ENCODE measurements at regions not wholly inside any gene's neighbourhood (a gene's known extent, or its start where the extent isn't known, plus 50 kb on each side); places are given as distances from the start of the nearest gene placed in this dataset.
A peak's percentile ranks its signal among the peaks of the same experiment; 100 is the strongest.

DNA sequence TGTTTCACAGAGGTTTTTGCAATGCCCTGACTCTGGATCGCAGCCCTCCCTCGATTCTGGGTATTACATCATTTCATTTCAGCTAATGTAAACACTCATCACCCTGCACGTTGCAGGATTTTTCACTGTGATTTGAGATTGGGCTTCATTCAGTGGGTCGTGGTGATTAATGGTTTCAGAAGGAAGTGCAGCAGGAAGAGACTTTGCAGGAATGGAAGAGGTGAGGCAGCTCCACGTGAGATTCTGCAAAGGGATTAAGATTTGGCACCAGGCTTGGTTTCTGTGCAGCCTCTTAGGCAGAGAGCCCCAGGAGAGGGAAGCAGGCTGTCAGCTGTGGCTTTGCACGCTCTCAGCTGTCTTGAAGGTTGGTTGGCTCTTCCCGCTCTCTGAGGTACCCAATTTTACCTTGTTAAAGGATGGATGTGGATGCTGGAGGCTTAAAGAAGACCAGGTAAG is 95.2 kb downstream of the PLCE1 start:
- Histone ChIP-seq H3K79me2 (replicated peaks; ENCODE audit: insufficient read depth) (no peaks in the 10 kb centered on the region), H3F3A (replicated peaks; ENCODE audit: low read depth) (no peaks in the 10 kb centered on the region), H3K4me3 (no peak overlapping the region), H3K9me2 (ENCODE audit: insufficient read depth) (no peaks in the 10 kb centered on the region), H2AFZ (peak overlapping the region; percentile 86; the same call in 1 of the 2 replicates), H3K36me3 (ENCODE audit: insufficient read depth) (no peaks in the 10 kb centered on the region), H3K4me2 (no peak overlapping the region), H3K4me1 (ENCODE audit: insufficient read depth) (peaks cover 8% of the 10 kb centered on the region), H3K27ac (ENCODE audit: low read depth) (no peak overlapping the region), H4K20me1 (replicated peaks; ENCODE audit: insufficient read depth) (no peaks in the 10 kb centered on the region), H3K27me3 (ENCODE audit: insufficient read depth) (no peaks in the 10 kb centered on the region)
- Mint-ChIP-seq H3K27me3 (ENCODE audit: insufficient read depth, low read depth, poor library complexity) (peaks cover 5% of the 10 kb centered on the region), H3K9me3 (no peaks in the 10 kb centered on the region), H3K4me1 (peaks cover 12% of the 10 kb centered on the region), H3K36me3 (ENCODE audit: low read depth) (no peaks in the 10 kb centered on the region), H3K4me3 (no peak overlapping the region), H3K27ac (no peak overlapping the region)
- no peak for TF ChIP-seq JUNB (IDR thresholded peaks at IDR 0.05; ENCODE audit: unreplicated experiment)
- TF ChIP-seq NANOG (IDR thresholded peaks at IDR 0.05; ENCODE audit: borderline replicate concordance), result no peak
- TF ChIP-seq, protein P1, sequence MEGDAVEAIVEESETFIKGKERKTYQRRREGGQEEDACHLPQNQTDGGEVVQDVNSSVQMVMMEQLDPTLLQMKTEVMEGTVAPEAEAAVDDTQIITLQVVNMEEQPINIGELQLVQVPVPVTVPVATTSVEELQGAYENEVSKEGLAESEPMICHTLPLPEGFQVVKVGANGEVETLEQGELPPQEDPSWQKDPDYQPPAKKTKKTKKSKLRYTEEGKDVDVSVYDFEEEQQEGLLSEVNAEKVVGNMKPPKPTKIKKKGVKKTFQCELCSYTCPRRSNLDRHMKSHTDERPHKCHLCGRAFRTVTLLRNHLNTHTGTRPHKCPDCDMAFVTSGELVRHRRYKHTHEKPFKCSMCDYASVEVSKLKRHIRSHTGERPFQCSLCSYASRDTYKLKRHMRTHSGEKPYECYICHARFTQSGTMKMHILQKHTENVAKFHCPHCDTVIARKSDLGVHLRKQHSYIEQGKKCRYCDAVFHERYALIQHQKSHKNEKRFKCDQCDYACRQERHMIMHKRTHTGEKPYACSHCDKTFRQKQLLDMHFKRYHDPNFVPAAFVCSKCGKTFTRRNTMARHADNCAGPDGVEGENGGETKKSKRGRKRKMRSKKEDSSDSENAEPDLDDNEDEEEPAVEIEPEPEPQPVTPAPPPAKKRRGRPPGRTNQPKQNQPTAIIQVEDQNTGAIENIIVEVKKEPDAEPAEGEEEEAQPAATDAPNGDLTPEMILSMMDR (conservative IDR thresholded peaks at IDR 0.05; ENCODE audit: low read depth in 2 of 2), result no peak
- TF ChIP-seq, protein P2, sequence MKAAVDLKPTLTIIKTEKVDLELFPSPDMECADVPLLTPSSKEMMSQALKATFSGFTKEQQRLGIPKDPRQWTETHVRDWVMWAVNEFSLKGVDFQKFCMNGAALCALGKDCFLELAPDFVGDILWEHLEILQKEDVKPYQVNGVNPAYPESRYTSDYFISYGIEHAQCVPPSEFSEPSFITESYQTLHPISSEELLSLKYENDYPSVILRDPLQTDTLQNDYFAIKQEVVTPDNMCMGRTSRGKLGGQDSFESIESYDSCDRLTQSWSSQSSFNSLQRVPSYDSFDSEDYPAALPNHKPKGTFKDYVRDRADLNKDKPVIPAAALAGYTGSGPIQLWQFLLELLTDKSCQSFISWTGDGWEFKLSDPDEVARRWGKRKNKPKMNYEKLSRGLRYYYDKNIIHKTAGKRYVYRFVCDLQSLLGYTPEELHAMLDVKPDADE (IDR thresholded peaks at IDR 0.05), result no peak
- TF ChIP-seq STAT1 (IDR thresholded peaks at IDR 0.05; ENCODE audit: unreplicated experiment), result no peak
- TF ChIP-seq ZNF331 (CRISPR knock-in tag; IDR thresholded peaks at IDR 0.05; ENCODE audit: low read depth), result no peak
- TF ChIP-seq, protein P3, sequence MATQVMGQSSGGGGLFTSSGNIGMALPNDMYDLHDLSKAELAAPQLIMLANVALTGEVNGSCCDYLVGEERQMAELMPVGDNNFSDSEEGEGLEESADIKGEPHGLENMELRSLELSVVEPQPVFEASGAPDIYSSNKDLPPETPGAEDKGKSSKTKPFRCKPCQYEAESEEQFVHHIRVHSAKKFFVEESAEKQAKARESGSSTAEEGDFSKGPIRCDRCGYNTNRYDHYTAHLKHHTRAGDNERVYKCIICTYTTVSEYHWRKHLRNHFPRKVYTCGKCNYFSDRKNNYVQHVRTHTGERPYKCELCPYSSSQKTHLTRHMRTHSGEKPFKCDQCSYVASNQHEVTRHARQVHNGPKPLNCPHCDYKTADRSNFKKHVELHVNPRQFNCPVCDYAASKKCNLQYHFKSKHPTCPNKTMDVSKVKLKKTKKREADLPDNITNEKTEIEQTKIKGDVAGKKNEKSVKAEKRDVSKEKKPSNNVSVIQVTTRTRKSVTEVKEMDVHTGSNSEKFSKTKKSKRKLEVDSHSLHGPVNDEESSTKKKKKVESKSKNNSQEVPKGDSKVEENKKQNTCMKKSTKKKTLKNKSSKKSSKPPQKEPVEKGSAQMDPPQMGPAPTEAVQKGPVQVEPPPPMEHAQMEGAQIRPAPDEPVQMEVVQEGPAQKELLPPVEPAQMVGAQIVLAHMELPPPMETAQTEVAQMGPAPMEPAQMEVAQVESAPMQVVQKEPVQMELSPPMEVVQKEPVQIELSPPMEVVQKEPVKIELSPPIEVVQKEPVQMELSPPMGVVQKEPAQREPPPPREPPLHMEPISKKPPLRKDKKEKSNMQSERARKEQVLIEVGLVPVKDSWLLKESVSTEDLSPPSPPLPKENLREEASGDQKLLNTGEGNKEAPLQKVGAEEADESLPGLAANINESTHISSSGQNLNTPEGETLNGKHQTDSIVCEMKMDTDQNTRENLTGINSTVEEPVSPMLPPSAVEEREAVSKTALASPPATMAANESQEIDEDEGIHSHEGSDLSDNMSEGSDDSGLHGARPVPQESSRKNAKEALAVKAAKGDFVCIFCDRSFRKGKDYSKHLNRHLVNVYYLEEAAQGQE (IDR thresholded peaks at IDR 0.05; ENCODE audit: unreplicated experiment), result no peak
- no peak for TF ChIP-seq POLR2AphosphoS5 (IDR thresholded peaks at IDR 0.05; ENCODE audit: low read depth)
- no peak for TF ChIP-seq EZH2 (IDR thresholded peaks at IDR 0.05; ENCODE audit: low read depth, unreplicated experiment)
- no peak for TF ChIP-seq EZH2phosphoT487 (IDR thresholded peaks at IDR 0.05; ENCODE audit: unreplicated experiment)
- TF ChIP-seq CREB1 (CRISPR knock-in tag; IDR thresholded peaks at IDR 0.05; ENCODE audit: low read depth), result no peak
- no peak for TF ChIP-seq ZNF114 (CRISPR knock-in tag; IDR thresholded peaks at IDR 0.05)
- TF ChIP-seq, protein P4, sequence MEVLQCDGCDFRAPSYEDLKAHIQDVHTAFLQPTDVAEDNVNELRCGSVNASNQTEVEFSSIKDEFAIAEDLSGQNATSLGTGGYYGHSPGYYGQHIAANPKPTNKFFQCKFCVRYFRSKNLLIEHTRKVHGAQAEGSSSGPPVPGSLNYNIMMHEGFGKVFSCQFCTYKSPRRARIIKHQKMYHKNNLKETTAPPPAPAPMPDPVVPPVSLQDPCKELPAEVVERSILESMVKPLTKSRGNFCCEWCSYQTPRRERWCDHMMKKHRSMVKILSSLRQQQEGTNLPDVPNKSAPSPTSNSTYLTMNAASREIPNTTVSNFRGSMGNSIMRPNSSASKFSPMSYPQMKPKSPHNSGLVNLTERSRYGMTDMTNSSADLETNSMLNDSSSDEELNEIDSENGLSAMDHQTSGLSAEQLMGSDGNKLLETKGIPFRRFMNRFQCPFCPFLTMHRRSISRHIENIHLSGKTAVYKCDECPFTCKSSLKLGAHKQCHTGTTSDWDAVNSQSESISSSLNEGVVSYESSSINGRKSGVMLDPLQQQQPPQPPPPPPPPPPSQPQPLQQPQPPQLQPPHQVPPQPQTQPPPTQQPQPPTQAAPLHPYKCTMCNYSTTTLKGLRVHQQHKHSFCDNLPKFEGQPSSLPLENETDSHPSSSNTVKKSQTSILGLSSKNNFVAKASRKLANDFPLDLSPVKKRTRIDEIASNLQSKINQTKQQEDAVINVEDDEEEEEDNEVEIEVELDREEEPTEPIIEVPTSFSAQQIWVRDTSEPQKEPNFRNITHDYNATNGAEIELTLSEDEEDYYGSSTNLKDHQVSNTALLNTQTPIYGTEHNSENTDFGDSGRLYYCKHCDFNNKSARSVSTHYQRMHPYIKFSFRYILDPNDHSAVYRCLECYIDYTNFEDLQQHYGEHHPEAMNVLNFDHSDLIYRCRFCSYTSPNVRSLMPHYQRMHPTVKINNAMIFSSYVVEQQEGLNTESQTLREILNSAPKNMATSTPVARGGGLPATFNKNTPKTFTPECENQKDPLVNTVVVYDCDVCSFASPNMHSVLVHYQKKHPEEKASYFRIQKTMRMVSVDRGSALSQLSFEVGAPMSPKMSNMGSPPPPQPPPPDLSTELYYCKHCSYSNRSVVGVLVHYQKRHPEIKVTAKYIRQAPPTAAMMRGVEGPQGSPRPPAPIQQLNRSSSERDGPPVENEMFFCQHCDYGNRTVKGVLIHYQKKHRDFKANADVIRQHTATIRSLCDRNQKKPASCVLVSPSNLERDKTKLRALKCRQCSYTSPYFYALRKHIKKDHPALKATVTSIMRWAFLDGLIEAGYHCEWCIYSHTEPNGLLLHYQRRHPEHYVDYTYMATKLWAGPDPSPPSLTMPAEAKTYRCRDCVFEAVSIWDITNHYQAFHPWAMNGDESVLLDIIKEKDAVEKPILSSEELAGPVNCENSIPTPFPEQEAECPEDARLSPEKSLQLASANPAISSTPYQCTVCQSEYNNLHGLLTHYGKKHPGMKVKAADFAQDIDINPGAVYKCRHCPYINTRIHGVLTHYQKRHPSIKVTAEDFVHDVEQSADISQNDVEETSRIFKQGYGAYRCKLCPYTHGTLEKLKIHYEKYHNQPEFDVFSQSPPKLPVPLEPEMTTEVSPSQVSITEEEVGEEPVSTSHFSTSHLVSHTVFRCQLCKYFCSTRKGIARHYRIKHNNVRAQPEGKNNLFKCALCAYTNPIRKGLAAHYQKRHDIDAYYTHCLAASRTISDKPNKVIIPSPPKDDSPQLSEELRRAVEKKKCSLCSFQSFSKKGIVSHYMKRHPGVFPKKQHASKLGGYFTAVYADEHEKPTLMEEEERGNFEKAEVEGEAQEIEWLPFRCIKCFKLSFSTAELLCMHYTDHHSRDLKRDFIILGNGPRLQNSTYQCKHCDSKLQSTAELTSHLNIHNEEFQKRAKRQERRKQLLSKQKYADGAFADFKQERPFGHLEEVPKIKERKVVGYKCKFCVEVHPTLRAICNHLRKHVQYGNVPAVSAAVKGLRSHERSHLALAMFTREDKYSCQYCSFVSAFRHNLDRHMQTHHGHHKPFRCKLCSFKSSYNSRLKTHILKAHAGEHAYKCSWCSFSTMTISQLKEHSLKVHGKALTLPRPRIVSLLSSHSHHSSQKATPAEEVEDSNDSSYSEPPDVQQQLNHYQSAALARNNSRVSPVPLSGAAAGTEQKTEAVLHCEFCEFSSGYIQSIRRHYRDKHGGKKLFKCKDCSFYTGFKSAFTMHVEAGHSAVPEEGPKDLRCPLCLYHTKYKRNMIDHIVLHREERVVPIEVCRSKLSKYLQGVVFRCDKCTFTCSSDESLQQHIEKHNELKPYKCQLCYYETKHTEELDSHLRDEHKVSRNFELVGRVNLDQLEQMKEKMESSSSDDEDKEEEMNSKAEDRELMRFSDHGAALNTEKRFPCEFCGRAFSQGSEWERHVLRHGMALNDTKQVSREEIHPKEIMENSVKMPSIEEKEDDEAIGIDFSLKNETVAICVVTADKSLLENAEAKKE (CRISPR knock-in tag; IDR thresholded peaks at IDR 0.05), result no peak
- DNase-seq (ENCODE audit: low spot score), result no peak
- ATAC-seq, result no peak; the same call in 2 of the 3 replicates

Measured in GM23338 (cell line).